Esophagus squamous epithelium (tissue), 4 donors: ENCODE measurements at regions not wholly inside any gene's neighbourhood (a gene's known extent, or its start where the extent isn't known, plus 50 kb on each side); places are given as distances from the start of the nearest gene placed in this dataset.

Experiments used
- POLR2A ChIP-seq, 4 donors: fragments of 450-650 bp; IDR thresholded peaks; one replicate each; pipeline ENCODE4 v1.6.1; 2017; ENCODE audit warnings: antibody characterized with exemption in 4 of 4, mild to moderate bottlenecking in 4 of 4, moderate library complexity in 3 of 4
- TF ChIP-seq, protein P1 (sequence below), 6 experiments: fragments of 450-650 bp in 4 of 6; fragments of 200-600 bp in 2 of 6; sonication (generic) in 2 of 6; IDR thresholded peaks; one replicate each; pipeline ENCODE4 v1.5.1; 2016 to 2019; ENCODE audit warnings: antibody characterized with exemption in 6 of 6, mild to moderate bottlenecking in 4 of 6, moderate library complexity in 4 of 6

DNA sequence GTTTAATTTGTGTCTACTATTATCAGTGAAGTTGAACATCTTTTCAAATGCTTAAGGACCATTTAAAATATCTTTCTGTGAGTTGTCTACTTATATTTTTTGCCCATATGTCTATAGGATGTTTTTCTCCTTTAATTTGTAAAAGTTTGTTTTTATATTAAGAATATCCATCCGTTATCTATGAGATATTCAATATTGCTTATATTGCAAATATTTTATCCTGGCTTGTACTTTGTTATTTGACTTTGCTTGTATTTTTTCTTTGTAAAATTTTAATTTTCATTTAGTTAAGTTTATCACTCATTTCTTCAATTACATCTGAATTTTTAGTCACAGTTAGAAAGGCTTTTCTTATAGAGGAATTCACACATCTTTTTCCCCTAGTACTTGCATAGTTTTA lies 117.0 kb upstream of the MLIP start:
- TF ChIP-seq, protein P1, sequence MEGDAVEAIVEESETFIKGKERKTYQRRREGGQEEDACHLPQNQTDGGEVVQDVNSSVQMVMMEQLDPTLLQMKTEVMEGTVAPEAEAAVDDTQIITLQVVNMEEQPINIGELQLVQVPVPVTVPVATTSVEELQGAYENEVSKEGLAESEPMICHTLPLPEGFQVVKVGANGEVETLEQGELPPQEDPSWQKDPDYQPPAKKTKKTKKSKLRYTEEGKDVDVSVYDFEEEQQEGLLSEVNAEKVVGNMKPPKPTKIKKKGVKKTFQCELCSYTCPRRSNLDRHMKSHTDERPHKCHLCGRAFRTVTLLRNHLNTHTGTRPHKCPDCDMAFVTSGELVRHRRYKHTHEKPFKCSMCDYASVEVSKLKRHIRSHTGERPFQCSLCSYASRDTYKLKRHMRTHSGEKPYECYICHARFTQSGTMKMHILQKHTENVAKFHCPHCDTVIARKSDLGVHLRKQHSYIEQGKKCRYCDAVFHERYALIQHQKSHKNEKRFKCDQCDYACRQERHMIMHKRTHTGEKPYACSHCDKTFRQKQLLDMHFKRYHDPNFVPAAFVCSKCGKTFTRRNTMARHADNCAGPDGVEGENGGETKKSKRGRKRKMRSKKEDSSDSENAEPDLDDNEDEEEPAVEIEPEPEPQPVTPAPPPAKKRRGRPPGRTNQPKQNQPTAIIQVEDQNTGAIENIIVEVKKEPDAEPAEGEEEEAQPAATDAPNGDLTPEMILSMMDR (IDR thresholded peaks at IDR 0.05), result no peak
- TF ChIP-seq POLR2A (IDR thresholded peaks at IDR 0.05), result no peak
